Stimulated activated CD8-positive, alpha-beta memory T cell treated with anti-CD3 and anti-CD28 coated beads, Interleukin-7, amount 100 ng/mL, for 24 hours (primary cell): ENCODE measurements at regions not wholly inside any gene's neighbourhood (a gene's known extent, or its start where the extent isn't known, plus 50 kb on each side); places are given as distances from the start of the nearest gene placed in this dataset.

Source experiments
- DNase-seq: peaks from one replicate; pipeline ENCODE4 v3.0.0-alpha.2; 2020; ENCODE audit warnings: low read depth

DNA sequence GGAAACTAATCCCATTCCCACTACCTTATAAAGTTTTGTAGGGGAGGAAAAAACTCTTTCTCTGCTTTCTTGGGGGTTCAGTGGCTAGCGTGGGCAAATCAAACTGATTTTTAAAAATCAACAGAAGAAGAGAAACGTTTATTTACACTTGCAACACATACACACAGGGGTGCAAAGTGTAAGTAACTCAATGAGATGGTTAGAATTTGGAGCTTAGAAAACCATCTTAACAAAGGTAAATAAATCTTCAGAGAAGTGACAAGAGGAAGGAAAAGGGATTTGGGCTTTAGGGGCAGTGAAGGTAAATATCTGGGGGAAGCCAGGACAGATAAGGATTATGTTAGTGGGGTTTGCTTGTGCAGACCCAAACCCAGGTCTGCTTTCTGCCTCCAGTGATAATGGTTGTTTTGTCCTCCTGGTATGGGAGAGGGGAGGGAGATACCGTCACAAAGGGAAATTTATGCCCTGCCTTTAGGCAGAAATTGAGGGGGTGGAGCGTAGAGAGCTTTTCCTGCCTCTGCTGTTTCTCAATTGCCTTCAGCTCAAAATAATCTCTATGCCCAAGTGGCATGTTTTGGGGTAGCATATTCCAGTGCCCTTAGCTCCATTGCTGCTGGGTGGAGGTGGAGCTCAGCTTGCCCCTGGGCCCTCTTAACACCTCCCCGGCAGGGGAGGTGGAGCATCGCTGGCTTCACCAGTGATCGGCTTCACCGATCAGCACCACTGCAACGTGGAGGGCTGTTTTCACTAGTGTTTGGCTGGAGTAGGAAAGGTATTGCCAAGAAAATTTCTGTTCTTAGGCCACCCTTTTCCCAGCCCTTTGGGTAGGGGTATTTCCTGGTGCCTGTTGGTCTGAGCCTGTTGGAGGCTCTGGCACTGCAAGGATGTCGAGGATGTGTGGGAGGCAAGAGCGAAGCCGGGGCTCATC lies 92.2 kb downstream of the TEX51 start:
- no peak for DNase-seq

GRCh38 chr2:126994340-126994777 lies 95.7 kb downstream of the TEX51 start:
- DNase-seq = no peak

GRCh38 chr2:126995621-126996377 lies 97.1 kb downstream of the TEX51 start:
- no peak for DNase-seq

GRCh38 chr2:126996378-126996699 lies 97.6 kb downstream of the TEX51 start:
- no peak for DNase-seq
